Karpas-422 (cell line): ENCODE measurements at regions not wholly inside any gene's neighbourhood (a gene's known extent, or its start where the extent isn't known, plus 50 kb on each side); places are given as distances from the start of the nearest gene placed in this dataset. TPM values are rescaled to one million over a fixed set of nuclear protein-coding genes. Genes with fewer than 3 reads are reported as not detected.

Source experiments
- small RNA-seq: library from RNA; depleted of rRNA; stranded (forward); fragments of <200 nt; gene quantifications from one replicate; pipeline ENCODE3, GENCODE V24; 2014

Small RNAs in the stretch of these regions (small RNA-seq; reads per million reads assigned to genes)
- gene MIR563: not detected
